Fibroblast of lung (primary cell): ENCODE measurements at regions not wholly inside any gene's neighbourhood (a gene's known extent, or its start where the extent isn't known, plus 50 kb on each side); places are given as distances from the start of the nearest gene placed in this dataset.

Source experiments
- EZH2 ChIP-seq: IDR thresholded peaks from 2 replicates; pipeline ENCODE4 v1.5.1; 2012; ENCODE audit warnings: low read length, control low read depth, mild to moderate bottlenecking; ENCODE audit errors: missing control alignments
- TF ChIP-seq, protein P1 (sequence below), 2 donors: IDR thresholded peaks in 1 of 2; conservative IDR thresholded peaks in 1 of 2; 1 replicate in 1 of 2; 2 replicates in 1 of 2; pipeline ENCODE4 v1.5.1; 2011 to 2012; ENCODE audit warnings: low read length in 2 of 2, control low read depth in 1 of 2, inconsistent platforms in 1 of 2, low read depth in 1 of 2, mild to moderate bottlenecking in 1 of 2

DNA sequence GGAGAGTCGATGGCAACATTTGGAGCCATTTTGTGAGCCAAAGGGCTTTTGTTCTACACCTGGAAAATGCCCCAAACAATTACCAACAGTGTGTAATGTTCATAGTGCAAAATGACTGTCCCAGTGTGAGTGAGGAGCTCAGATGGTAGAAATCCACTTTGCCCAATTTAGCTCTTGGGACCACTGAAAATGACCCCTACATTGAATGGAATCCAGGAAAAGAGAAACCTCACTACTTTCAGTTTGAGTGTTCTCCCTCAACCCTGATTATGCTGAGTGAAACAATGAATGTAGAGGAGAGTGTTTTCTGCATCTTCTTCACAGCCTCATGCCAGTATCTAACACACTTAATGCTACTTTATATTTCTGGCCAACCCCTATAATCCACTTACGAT lies 84.9 kb upstream of the NRN1 start:
- TF ChIP-seq, protein P1, sequence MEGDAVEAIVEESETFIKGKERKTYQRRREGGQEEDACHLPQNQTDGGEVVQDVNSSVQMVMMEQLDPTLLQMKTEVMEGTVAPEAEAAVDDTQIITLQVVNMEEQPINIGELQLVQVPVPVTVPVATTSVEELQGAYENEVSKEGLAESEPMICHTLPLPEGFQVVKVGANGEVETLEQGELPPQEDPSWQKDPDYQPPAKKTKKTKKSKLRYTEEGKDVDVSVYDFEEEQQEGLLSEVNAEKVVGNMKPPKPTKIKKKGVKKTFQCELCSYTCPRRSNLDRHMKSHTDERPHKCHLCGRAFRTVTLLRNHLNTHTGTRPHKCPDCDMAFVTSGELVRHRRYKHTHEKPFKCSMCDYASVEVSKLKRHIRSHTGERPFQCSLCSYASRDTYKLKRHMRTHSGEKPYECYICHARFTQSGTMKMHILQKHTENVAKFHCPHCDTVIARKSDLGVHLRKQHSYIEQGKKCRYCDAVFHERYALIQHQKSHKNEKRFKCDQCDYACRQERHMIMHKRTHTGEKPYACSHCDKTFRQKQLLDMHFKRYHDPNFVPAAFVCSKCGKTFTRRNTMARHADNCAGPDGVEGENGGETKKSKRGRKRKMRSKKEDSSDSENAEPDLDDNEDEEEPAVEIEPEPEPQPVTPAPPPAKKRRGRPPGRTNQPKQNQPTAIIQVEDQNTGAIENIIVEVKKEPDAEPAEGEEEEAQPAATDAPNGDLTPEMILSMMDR (conservative IDR thresholded peaks at IDR 0.05 in 1 of 2, IDR thresholded peaks at IDR 0.05 in 1 of 2; ENCODE audit: low read depth in 1 of 2, low read length in 2 of 2), result no peak
- TF ChIP-seq EZH2, result no peak
